ENCODE measurements at regions not wholly inside any gene's neighbourhood (a gene's known extent, or its start where the extent isn't known, plus 50 kb on each side); places are given as distances from the start of the nearest gene placed in this dataset.

- TF ChIP-seq POLR2A (IDR thresholded peaks at IDR 0.05) (no peak), CTCF (IDR thresholded peaks at IDR 0.05) (no peak)
Measured at GRCh38 chrX:87744391-87744790, 226.8 kb downstream of the KLHL4 start.

All from Peyer's patch (tissue), 4 donors.